GM19351 (cell line): ENCODE measurements at regions not wholly inside any gene's neighbourhood (a gene's known extent, or its start where the extent isn't known, plus 50 kb on each side); places are given as distances from the start of the nearest gene placed in this dataset.

ENCODE experiments used
- ATAC-seq: cut with Tn5 transposase; IDR thresholded peaks from one replicate; pipeline ENCODE4 v1.9.1; 2021; ENCODE audit warnings: mild to moderate bottlenecking, moderate library complexity; ENCODE audit not compliant: unreplicated experiment

DNA sequence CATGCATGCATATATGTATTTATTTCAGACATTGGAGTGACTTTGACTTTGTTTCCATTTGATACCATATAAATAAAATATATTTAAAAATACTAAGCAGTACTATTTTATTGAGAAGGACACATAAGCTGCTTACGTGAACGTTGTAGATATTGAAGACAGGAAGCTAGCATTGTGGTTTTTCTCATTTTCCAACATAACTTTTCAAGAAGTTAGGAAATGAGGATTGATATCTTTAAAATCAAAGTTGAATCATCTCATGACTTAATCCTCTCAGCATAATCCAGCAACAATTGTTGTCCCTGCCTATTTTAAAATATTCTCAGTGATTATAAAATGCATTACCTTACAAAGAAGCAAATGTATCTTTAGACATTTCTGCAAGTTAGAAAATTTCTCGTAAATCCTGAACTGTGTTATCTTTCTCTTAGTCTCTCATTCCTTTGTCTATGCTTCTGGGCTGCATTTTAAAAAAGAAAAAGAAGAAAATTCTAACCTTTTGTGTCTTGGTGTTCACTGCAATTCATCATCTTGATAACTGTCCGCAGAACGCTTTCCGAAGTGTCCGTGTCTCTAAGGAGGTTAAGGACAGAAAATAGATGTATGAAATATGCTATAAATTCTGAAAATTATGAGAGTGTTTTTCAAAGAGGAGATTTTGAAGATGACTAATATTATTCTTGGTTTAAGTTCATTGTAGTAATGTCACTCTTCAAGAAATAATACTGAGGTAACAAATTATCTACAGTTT, 1089.9 kb upstream of the CDH6 start:
- ATAC-seq = no peak

DNA sequence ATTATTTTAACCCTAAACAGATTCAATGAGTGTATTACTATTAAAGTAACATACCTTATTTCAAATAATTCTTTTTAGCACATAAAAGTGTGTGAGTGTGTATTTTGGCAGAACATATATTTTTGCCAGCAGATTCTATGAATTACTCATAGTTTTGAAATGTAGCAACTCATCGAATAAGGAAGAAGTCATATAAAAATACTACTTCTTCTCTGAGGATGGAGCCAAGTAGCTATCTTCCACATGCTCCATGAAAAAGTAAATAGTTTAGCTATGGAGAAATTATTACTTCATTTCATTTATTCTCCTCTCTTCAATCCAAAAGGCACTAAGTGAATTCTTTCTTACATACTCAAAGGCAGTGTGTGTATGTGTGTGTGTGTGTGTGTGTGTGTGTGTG, 1090.4 kb upstream of the CDH6 start:
- ATAC-seq = no peak

DNA sequence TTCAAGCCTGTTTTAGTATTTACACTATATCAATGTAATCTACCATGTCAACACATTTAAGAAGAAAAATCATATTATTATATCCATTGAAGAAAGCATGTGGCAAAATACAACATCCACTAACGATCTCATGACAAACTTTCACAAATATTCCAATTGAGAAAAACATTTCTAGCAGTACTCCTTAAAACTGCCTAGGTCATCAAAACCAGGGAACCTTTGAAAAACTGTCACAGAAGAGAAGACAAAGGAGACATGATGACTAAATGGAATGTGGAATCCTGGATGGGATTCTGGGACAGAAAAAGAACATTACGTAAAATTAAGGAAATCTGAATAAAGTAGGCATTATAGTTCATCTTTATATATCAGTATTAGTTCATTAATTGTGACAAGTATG, 1091.3 kb upstream of the CDH6 start:
- no peak for ATAC-seq

DNA sequence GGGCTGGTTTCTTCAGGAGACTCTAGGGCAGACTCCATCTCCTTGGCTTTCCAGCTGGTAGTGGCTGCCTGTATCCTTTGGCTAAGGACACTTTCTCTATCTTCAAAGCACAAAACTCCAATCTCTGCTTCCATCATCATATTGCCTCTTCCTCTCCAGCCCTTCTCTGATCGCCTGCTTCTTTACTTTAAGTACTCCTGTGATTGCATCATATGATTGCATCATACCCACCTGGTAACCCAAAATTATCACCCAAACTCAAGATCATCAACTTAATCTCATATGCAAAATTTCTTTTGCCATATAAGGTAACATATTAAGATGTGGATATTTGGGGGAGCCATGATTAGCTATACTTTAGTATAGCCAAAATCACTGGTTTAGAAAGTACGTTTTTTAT, 1092.6 kb upstream of the CDH6 start:
- no peak for ATAC-seq

DNA sequence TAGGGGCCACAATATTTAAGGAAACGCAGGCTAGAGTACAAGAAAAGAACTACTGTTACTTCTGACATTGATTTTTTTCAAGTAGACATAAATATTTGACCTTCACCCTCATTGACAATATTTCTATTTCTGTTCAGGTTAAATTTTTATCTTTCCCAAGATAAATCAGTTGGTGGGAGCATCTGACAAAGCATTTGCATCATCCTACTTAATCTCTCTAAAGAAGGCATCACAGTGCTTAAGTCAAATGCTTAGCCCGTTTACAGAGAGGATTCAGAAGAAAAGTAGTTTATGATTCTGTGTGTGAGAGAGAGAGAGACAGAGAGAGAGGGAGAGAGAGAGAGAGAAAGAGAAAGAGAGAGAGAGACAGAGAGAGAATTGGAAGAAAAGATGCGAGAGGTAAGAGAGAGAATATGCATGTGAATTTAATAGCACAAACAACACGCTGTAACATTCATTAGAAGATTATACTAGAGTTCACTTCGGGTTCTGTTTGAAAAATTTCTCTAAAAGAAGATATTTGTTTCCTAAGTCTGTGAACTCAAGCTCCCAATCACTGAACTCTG, 1093.3 kb upstream of the CDH6 start:
- ATAC-seq = no peak

DNA sequence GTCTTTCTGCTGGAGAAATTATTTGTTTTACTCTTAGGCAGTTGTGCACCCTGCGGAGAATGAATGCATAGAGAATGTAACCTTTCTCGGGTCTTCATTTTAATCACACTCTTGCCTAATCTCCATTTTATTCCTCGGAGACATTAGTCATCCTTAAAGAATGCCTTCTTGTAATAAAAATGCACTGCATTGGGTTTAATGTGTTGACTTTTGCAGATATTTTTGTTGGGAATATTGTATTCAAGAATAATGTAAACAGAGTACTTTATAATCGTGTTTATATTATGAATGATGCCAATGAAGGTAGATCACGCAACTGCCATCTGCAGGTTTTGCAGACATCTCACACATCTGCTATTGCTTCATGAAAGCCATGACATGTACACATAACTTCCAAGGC, 1093.9 kb upstream of the CDH6 start:
- ATAC-seq = no peak

DNA sequence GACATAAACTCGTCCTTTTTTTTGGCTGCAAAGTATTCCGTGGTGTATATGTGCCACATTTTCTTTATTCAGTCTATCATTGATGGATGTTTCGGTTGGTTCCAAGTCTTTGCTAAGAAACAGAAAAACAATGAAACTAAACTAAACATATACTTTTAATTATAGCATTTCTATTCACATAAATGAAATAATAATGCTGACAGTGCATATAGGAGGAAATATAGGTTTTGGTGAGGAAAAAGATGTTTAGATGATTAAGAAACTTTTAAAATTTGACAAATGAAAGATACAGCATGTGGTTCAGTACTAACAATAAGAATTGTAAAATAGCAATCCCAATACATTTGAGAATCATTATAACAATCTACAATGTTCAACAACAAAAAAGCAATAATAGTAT, 1094.5 kb upstream of the CDH6 start:
- no peak for ATAC-seq

DNA sequence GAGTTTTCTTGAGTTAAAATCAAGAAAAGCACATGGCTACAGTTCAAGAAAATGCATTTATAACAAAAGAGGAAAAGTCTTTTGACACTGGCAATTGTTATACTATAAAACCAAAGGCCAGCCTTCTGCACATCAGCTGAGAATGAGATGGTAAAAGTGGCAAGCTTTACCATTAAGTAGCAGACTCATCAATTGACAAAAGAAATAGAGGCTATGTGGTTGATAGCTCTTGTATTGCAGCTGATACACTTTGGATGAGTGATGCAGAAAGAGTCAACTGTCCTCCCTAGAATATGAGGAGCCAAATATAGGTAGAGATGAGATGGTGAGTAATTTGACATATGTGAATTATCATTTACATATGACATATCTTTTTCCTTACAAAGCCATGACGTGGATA, 1100.9 kb upstream of the CDH6 start:
- no peak for ATAC-seq

DNA sequence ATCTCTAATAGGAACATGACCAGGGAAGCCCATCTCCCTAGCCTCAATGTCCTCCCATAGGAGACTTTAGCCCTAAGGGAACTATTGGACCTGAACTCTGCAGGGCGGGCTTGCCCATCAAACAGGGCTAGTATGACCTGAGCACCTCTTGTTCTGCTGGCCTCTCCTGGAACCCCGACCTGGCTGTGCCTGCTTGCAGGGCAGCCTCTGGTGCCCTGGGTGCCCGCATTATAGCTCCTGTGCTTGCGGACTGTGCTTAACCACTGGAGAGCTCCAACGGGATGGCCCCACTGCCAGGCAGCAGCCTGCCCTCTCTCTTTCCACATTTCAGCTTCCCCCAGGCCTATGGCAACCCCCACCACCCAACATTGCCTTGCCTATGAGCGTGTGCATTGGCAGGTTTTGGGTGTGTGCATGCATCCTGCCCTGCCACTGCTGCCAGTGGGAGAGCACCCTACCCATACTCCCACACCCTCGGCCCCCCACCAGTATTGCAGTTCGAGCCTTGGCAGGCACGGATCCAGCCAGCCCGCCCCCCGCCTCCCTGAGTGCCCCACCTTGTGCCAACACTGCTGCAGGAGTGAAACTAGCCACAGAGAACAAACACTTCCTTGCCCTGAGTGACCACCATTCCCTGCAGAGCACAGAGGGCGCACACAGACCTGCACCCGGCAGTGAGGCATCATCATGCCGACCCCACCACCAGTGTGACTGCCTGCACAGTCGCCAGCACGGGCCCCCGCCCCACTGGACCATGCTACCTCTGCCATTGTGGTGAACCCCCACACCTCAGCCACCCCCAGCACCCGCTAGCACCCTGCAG, 1123.8 kb upstream of the CDH6 start:
- ATAC-seq = no peak

DNA sequence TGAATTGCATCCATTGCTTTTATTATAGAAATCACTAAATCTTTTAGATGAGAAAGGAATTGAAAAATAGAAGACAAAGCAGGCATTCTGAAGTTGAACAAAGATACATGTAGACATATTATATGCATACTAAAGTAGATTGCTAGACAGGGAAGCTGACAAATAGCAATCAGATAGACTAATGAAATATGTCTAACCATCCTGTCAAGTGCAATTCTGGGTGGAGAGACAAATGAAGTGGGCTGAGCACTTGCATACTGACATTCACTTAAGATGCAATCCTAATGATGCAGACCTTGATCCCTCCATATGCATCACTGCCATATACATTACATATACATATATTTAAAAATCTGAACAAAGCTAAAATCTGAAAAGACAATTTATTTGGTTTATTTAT, 1130.0 kb upstream of the CDH6 start:
- no peak for ATAC-seq

DNA sequence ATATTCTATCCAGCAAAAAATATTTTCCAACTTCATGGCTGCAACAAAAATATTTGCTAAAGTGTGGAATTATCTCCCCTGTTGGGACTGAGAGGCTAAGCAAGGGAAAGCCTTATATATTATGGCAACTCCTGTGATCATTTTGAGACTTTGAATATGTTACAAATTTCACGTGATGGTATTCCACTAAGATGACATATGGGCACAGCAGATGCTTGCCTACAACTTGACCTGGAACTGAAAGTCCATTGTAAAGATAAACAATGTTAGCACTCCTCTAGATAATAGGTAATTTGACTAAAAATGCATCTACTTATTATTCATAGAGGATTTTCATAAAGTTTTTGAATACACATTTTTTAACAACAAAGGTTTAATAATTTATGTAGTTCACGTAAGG, 1141.5 kb upstream of the CDH6 start:
- no peak for ATAC-seq

DNA sequence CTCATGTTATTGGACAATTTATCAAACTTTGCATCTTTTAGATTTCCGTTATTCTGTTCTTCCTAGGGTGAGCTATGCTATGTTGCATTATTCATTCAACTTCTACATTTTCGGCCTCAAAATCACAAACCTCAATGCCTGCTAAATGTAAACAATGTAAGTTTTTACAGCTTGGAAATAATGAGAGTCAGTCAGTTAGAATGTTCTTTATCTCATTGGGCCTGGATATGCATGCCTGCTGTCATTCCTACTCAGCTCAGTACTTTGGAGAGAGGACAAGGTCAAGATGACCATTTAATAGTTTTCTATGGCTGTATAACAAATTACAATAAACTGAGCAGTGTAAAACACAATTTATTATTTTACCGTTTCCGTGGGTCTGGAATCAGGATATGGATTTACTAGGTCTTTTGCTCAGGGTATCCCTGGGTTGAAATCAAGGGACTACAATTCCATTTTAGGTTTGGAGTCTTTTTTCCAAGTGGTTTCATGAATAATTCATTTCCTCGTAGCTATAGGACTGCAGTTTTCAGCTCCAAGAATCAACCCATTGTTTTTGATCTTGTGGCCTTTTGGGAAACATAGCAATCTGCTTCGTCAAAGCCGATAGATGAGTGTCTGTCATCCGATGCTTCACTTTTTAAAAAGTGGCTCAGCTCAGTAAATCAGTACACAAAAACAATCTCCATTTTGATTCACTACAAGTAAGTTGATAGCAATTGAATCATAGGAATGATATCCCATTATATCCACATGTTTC, 1143.2 kb upstream of the CDH6 start:
- ATAC-seq = no peak

DNA sequence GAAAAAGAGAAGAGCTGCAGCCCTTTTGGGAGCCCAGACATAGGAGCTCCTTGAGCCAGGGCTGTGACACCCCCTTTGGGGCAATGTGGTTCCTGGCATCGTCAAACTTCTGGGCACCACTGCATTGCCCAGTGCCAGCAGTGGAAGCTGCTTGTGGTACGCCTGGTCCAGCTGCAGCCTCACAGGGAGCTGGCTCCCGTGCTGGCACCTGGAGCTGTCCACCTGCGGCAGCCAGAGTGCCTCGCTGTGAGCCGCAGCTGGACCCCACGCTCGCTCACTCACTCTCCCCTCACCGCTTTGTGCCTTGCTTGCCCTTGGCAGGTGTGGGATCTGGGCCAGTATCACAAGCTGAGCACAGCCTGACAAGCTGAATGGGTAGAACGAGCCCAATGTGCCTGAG, 1150.8 kb upstream of the CDH6 start:
- no peak for ATAC-seq

DNA sequence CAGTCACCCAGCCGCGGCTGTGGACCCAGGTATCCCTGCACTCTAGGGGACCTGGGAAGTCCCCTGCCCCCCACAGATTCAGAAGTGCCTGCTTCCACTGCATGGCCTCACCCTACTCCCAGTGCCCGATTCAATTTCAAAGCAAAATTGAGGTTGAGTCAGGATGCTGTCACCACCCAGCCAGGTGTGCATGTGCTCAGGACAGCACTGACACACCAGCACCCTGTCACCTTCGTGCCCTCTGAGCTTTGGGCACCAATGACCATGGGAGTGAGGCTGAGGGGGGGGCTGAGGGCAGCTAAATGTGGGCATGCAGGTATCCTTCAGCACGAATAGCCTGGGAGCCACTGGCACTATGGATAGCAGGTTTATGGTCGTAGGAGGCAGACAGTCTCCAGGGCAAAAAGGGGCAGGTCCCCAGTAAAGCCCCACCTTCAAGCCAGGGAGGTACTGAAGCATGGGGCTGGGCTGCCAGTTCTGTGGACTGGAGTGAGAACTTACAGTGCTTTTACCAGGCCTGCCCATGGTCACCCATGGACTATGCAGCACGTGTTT, 1151.6 kb upstream of the CDH6 start:
- no peak for ATAC-seq

DNA sequence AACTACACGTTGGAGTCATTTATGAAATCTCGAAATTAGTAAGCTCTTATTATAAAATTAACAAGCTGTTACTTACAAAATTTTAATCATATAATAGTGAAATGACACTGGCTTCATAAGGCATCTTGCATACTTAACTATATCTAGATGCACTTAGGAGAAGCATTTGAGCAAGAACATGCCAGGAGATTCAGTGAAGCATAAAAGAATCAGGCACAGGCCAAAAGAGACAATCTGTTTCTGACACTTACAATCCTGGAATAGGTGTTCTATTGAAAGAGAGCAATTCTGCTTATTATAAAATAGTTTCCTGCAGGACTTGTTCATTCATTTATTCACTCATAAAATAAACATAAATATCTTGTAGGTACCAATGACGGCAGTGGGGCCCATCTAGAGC, 1152.2 kb upstream of the CDH6 start:
- no peak for ATAC-seq

DNA sequence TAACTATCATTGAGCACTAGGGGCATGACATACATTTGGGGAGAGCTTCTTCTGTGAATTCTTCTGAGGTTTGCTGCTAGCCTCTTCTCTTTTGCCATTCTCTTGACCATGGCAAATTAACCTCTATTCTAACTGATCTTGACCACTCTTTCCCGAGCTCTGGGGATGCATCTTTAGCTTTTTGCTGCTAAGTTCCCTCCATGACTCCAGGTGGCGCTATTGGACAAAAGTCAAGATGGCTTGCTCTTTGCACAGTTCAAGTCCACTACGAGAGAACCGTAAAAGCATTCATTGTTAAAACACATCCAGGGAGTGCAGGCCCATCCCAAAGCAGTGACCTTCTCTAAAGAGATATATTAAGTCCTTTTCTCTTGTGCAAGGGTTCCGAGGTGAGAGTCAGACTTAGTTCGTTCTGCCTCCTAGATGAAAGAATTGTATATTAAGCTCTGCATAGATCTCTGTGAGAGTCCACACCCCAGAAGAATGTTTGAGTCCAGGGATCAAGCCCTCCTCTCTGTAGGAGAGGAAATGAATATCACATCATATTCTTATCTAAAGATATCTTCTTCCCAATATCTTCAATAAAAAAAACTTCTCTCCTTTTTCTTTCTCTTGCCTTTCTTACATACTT, 1152.9 kb upstream of the CDH6 start:
- ATAC-seq = no peak

DNA sequence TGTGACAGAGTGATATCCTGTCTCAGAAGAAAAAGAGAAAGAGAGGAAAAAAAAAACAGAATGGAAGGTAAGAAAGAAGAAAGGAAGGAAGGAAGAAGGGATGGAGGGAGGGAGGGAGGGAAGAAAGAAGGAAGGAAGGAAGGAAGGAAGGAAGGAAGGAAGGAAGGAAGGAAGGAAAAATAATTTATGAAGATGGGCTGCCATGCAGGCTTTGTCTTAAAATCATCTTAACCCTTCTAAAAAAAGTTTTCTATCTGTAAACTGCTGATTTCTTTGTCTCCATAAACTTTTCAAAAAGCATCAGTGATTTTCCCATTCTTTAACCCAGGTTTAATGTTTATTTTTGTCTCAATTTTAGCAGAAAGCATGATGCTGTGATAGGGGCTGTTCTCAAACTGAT, 1154.1 kb upstream of the CDH6 start:
- ATAC-seq = no peak

DNA sequence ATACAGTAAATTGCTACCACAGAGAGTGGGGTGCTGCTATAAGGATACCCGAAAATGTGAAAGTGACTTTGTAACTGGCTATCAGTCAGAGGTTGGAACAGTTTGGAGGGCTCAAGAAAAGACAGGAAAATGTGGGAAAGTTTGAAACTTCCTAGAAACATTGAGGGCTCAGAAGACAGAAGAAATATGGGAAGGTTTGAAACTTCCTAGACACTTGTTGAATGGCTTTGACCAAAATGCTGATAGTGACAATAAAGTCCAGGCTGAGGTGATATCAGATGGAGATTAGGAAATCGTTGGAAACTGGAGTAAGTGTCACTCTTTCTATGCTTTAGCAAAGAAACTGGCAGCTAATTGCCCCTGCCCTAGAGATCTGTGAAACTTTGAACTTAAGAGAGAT, 1158.6 kb upstream of the CDH6 start:
- no peak for ATAC-seq

DNA sequence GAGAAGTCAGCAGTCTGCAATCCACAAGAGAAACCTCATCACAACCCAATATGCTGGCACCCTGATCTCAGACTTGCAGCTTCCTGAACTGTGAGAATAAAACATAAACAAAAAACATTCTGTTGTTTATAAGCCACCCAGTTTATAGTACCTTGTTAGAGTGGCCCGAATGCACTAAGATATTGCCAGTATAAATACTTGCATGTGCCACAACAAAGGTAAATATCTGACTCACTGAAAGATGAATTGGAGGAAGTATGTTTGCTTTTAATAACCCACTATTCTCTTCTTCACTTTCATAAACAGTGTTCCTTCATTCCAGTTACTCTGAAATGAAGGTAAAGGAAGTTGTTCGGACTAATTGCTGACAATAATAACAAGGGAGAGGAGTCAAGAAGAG, 1163.4 kb upstream of the CDH6 start:
- no peak for ATAC-seq

DNA sequence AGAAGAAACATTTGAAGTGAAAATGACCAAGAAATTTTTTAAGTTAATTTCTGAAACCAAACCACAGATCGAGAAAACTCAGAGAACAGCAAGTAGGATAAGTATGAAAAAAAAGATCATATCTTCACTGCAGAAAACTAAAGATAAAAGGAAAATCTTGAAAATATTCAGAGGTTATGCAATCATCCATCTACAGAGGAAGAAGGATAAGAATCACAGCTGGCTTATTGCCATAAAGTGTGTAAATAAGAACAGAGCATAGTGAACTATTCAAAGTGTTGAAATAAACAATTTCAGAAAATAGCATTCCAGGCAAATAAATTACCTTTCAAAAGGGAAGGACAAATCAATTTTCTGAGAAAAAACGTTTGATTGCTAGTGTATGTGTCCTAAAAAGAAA, 1191.7 kb upstream of the CDH6 start:
- no peak for ATAC-seq

DNA sequence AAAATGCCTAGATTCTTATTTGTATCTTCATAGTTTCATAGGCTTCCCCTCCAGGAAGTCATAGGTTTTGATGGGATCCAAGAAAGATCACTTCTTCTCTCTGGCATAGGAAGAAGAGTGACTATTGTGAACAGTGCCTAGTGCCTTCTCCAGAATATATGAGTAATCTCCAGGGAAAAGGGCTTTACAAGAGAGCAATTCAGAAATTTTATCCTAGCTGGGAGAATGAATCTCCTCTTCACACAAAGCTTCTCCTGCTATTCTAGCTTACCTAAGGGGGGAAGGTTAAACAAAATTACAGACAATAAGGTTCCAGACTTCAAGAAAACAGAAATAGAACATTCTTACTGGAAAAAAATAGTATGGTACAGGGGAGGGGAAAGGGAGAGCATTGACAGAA, 1193.3 kb upstream of the CDH6 start:
- ATAC-seq = no peak
